Mucosa of rectum (tissue), 2 donors: ENCODE measurements at regions not wholly inside any gene's neighbourhood (a gene's known extent, or its start where the extent isn't known, plus 50 kb on each side); places are given as distances from the start of the nearest gene placed in this dataset.

Source experiments
- H3K27ac ChIP-seq, 2 donors: one replicate each; pipeline ENCODE4 v1.7.0; 2013; ENCODE audit warnings: inconsistent platforms in 2 of 2, low read depth in 2 of 2, low read length in 2 of 2
- H3K27me3 ChIP-seq, 2 donors: one replicate each; pipeline ENCODE4 v1.7.0; 2013; ENCODE audit warnings: low read length in 2 of 2; ENCODE audit not compliant: control insufficient read depth in 2 of 2, insufficient read depth in 2 of 2
- H3K36me3 ChIP-seq, 2 donors: one replicate each; pipeline ENCODE4 v1.7.0; 2013; ENCODE audit warnings: low read length in 2 of 2; ENCODE audit not compliant: control insufficient read depth in 2 of 2, insufficient read depth in 2 of 2
- H3K4me1 ChIP-seq, 2 donors: one replicate each; pipeline ENCODE4 v1.7.0; 2013; ENCODE audit warnings: low read length in 2 of 2, mild to moderate bottlenecking in 1 of 2; ENCODE audit not compliant: control insufficient read depth in 2 of 2, insufficient read depth in 2 of 2
- H3K4me3 ChIP-seq, 2 donors: one replicate each; pipeline ENCODE4 v1.7.0; 2013; ENCODE audit warnings: low read length in 2 of 2
- H3K9ac ChIP-seq, 2 donors: one replicate each; pipeline ENCODE4 v1.7.0; 2013; ENCODE audit warnings: low read length in 2 of 2, low read depth in 1 of 2, mild to moderate bottlenecking in 1 of 2
- H3K9me3 ChIP-seq, 2 donors: one replicate each; pipeline ENCODE4 v1.7.0; 2013; ENCODE audit warnings: low read length in 2 of 2; ENCODE audit not compliant: control insufficient read depth in 2 of 2
- donor health status: healthy.
- donor health status: Normal muscosa, but diverticular disease.

- Histone ChIP-seq H3K27ac (no peak overlapping the region), H3K4me1 (no peaks in the 10 kb centered on the region), H3K4me3 (no peak overlapping the region), H3K36me3 (no peaks in the 10 kb centered on the region), H3K9ac (no peak overlapping the region), H3K9me3 (no peaks in the 10 kb centered on the region), H3K27me3 (no peaks in the 10 kb centered on the region)
Measured at GRCh38 chr7:148950806-148951205, 66.7 kb upstream of the EZH2 start.

- Histone ChIP-seq H3K27ac (no peak overlapping the region), H3K36me3 (no peaks in the 10 kb centered on the region), H3K27me3 (no peaks in the 10 kb centered on the region), H3K4me3 (no peak overlapping the region), H3K9me3 (no peaks in the 10 kb centered on the region), H3K9ac (no peak overlapping the region), H3K4me1 (no peaks in the 10 kb centered on the region)
Measured at GRCh38 chr7:148944935-148945934, 61.1 kb upstream of the EZH2 start.

- H3K9ac ChIP-seq, result peak overlapping the region; percentile 77 to 89
- no peaks in the 10 kb centered on the region for H3K9me3 ChIP-seq
- H3K4me1 ChIP-seq, result no peaks in the 10 kb centered on the region
- no peaks in the 10 kb centered on the region for H3K36me3 ChIP-seq
- H3K4me3 ChIP-seq, result peak overlapping the region; percentile 88 to 92
- H3K27ac ChIP-seq, result peak overlapping the region; percentile 82 to 84
- H3K27me3 ChIP-seq, result no peaks in the 10 kb centered on the region
Measured at GRCh38 chr7:148941598-148942275, 57.6 kb upstream of the EZH2 start.

- Histone ChIP-seq H3K4me3 (peak overlapping the region; percentile 88 to 92), H3K4me1 (no peaks in the 10 kb centered on the region), H3K9ac (peak overlapping the region; percentile 77 to 89), H3K27me3 (no peaks in the 10 kb centered on the region), H3K9me3 (no peaks in the 10 kb centered on the region), H3K27ac (peak overlapping the region; percentile 82 to 84), H3K36me3 (no peaks in the 10 kb centered on the region)
Measured at GRCh38 chr7:148940702-148941597, 56.9 kb upstream of the EZH2 start.

GRCh38 chr7:148939128-148939755 lies 55.2 kb upstream of the EZH2 start:
- Histone ChIP-seq H3K9me3 (no peaks in the 10 kb centered on the region), H3K36me3 (no peaks in the 10 kb centered on the region), H3K4me1 (no peaks in the 10 kb centered on the region), H3K4me3 (no peak overlapping the region), H3K27ac (no peak overlapping the region), H3K27me3 (no peaks in the 10 kb centered on the region), H3K9ac (no peak overlapping the region)

GRCh38 chr7:148935451-148935850 lies 51.4 kb upstream of the EZH2 start:
- Histone ChIP-seq H3K9ac (no peak overlapping the region), H3K9me3 (no peaks in the 10 kb centered on the region), H3K36me3 (no peaks in the 10 kb centered on the region), H3K27ac (no peak overlapping the region), H3K27me3 (no peaks in the 10 kb centered on the region), H3K4me1 (no peaks in the 10 kb centered on the region), H3K4me3 (no peak overlapping the region)
